Common myeloid progenitor, CD34-positive (primary cell): ENCODE measurements at regions not wholly inside any gene's neighbourhood (a gene's known extent, or its start where the extent isn't known, plus 50 kb on each side); places are given as distances from the start of the nearest gene placed in this dataset.

Source experiments
- CTCF ChIA-PET: fragments of 350-600 bp; sonication (Branson Sonifier 250); formaldehyde crosslinking; loops from one replicate; lab custom pipeline; 2021; ENCODE audit warnings: antibody characterized with exemption; lab: Charles Lee
- POLR2A ChIA-PET: fragments of 350-600 bp; sonication (Branson Sonifier 250); formaldehyde crosslinking; loops from one replicate; lab custom pipeline; 2021; ENCODE audit warnings: antibody characterized with exemption; lab: Charles Lee
- DNase-seq, 3 donors: peaks; one replicate each; pipeline versions ENCODE4 v3.0.0 to v3.0.0-alpha.2; 2013
- H3K27ac ChIP-seq, 2 experiments: 1 replicate in 1 of 2; 2 replicates in 1 of 2; pipeline ENCODE4 v1.7.0; 2013; ENCODE audit warnings: inconsistent platforms in 2 of 2, low read length in 2 of 2, mild to moderate bottlenecking in 2 of 2, low read depth in 1 of 2, moderate library complexity in 1 of 2; ENCODE audit not compliant: severe bottlenecking in 2 of 2, insufficient read depth in 1 of 2, poor library complexity in 1 of 2
- H3K27me3 ChIP-seq, 5 experiments: replicated peaks in 2 of 5; 1 replicate in 3 of 5; 2 replicates in 2 of 5; pipeline versions ENCODE4 v1.6.1 to v1.7.0; 2013; ENCODE audit warnings: low read length in 4 of 5, mild to moderate bottlenecking in 2 of 5, moderate library complexity in 2 of 5, inconsistent platforms in 1 of 5; ENCODE audit not compliant: insufficient read depth in 5 of 5, control insufficient read depth in 4 of 5
- H3K36me3 ChIP-seq, 4 experiments: 1 replicate in 2 of 4; 2 replicates in 2 of 4; pipeline versions ENCODE4 v1.6.1 to v1.7.0; 2013; ENCODE audit warnings: low read length in 3 of 4, control low read depth in 1 of 4, mild to moderate bottlenecking in 1 of 4; ENCODE audit not compliant: control insufficient read depth in 4 of 4, insufficient read depth in 4 of 4
- H3K4me1 ChIP-seq, 4 experiments: 1 replicate in 3 of 4; 2 replicates in 1 of 4; pipeline versions ENCODE4 v1.6.1 to v1.7.1; 2013; ENCODE audit warnings: low read length in 3 of 4, mild to moderate bottlenecking in 3 of 4, control low read depth in 1 of 4, inconsistent platforms in 1 of 4, moderate library complexity in 1 of 4; ENCODE audit not compliant: control insufficient read depth in 4 of 4, insufficient read depth in 4 of 4; ENCODE audit errors: control extremely low read depth in 1 of 4
- H3K4me3 ChIP-seq, 7 experiments: 1 replicate in 4 of 7; 2 replicates in 3 of 7; pipeline versions ENCODE4 v1.5.1 to v1.7.0; 2013; ENCODE audit warnings: mild to moderate bottlenecking in 7 of 7, low read length in 6 of 7, moderate library complexity in 6 of 7, inconsistent platforms in 2 of 7, low read depth in 2 of 7, control low read depth in 1 of 7; ENCODE audit not compliant: insufficient read depth in 4 of 7, control insufficient read depth in 1 of 7; ENCODE audit errors: extremely low read depth in 1 of 7
- H3K9me3 ChIP-seq, 5 experiments: 1 replicate in 4 of 5; 2 replicates in 1 of 5; pipeline versions ENCODE4 v1.6.1 to v1.7.1; 2013; ENCODE audit warnings: low read length in 4 of 5, mild to moderate bottlenecking in 2 of 5, inconsistent platforms in 1 of 5, low read depth in 1 of 5, moderate library complexity in 1 of 5; ENCODE audit not compliant: control insufficient read depth in 4 of 5, insufficient read depth in 2 of 5; ENCODE audit errors: control extremely low read depth in 1 of 5
- WGBS: methylation state at CpG from one replicate; pipeline ENCODE4 v1.1.5; 2013; ENCODE audit not compliant: insufficient coverage; 5-methylcytosine and 5-hydroxymethylcytosine counted together

DNA sequence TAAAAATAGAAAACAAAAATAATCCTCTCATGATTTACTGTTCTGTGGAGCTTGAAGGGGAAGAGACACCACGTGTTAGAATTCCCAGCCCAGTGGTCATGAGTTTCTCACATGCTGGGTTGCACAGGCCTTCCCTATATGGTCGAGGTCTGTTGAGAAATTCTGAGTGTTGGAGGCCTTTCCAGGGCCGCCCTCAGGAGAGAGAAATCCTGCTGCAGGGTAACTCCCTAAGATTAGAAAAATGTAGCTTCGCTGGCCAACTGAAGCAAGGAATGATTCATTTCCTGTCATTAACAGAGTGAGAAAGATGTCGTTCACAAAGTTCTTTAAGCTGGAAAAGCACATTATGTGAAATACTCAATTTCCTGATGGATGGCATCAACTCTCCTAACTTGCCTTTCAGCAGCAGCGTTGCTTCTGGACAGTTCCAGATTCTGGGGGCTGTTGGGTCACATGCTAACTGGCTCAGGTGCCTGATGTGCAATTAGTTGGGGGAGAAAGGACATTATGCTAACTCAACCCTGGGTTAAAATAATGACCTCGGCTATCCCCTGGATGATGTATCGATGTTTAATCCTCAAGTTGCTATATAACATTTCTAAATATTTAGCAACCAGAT, 104.8 kb upstream of the CD180 start:
- H3K9me3 ChIP-seq, result no peaks in the 10 kb centered on the region
- H3K4me3 ChIP-seq, result no peak overlapping the region
- CTCF ChIA-PET, result interaction anchor here (0.9 to 1.2 kb wide), 2 partner anchors 54 to 952 kb away, joined by 3 read pairs; no protein-coding TSS in a partner anchor
- peaks cover 0 to 17% (median 10%) of the 10 kb centered on the region in 4 experiments for H3K4me1 ChIP-seq
- no peak overlapping the region for H3K27ac ChIP-seq
- WGBS, result 43% methylated on average over 5 of the region's 8 CpGs
- no peaks in the 10 kb centered on the region for H3K36me3 ChIP-seq
- peak in 2 of 3 donors; percentile 20 to 29 for DNase-seq
- POLR2A ChIA-PET, result interaction anchor here (0.7 kb wide), 1 partner anchor 82 kb away, joined by 3 read pairs; no protein-coding TSS in a partner anchor
- H3K27me3 ChIP-seq, result no peaks in the 10 kb centered on the region

GRCh38 chr5:67300326-67300725, 103.7 kb upstream of the CD180 start:
- H3K4me1 ChIP-seq, result peaks cover 0 to 9% (median 5%) of the 10 kb centered on the region in 4 experiments
- no peaks in the 10 kb centered on the region for H3K36me3 ChIP-seq
- ChIA-PET POLR2A (no interaction called here), CTCF (no interaction called here)
- no peak overlapping the region for H3K4me3 ChIP-seq
- DNase-seq, result no peak
- H3K27me3 ChIP-seq, result no peaks in the 10 kb centered on the region
- WGBS, result 100% methylated on average over 1 of the region's 2 CpGs
- H3K27ac ChIP-seq, result no peak overlapping the region
- H3K9me3 ChIP-seq, result no peaks in the 10 kb centered on the region

DNA sequence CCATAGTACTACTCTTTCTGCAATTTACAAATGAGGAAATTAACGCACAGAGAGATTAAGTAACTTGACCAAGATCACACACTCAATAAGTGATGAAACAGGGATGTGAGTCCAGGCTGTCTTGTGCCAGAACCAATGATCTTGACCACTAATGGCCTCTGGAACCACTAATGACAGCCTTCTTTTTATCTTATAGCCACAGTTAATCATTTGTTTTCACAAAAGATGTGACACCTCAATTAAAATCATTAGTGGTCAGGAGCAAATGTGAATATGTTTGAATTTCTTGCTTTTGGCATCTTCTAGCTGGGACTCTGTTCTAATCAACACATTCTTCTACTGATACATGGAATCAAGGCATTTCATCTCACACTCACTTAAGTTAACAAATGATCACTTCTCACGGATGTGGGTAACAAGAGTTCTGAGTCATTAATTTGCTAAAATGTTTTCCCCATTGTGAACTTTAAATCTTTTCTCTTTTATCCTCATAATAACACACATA, 102.7 kb upstream of the CD180 start:
- H3K4me1 ChIP-seq, result peaks cover 0 to 9% (median 5%) of the 10 kb centered on the region in 4 experiments
- H3K36me3 ChIP-seq, result no peaks in the 10 kb centered on the region
- ChIA-PET CTCF (no interaction called here), POLR2A (no interaction called here)
- H3K9me3 ChIP-seq, result no peaks in the 10 kb centered on the region
- no peak overlapping the region for H3K27ac ChIP-seq
- H3K27me3 ChIP-seq, result no peaks in the 10 kb centered on the region
- H3K4me3 ChIP-seq, result no peak overlapping the region
- no peak for DNase-seq
- 100% methylated on average over 1 of the region's 2 CpGs for WGBS

DNA sequence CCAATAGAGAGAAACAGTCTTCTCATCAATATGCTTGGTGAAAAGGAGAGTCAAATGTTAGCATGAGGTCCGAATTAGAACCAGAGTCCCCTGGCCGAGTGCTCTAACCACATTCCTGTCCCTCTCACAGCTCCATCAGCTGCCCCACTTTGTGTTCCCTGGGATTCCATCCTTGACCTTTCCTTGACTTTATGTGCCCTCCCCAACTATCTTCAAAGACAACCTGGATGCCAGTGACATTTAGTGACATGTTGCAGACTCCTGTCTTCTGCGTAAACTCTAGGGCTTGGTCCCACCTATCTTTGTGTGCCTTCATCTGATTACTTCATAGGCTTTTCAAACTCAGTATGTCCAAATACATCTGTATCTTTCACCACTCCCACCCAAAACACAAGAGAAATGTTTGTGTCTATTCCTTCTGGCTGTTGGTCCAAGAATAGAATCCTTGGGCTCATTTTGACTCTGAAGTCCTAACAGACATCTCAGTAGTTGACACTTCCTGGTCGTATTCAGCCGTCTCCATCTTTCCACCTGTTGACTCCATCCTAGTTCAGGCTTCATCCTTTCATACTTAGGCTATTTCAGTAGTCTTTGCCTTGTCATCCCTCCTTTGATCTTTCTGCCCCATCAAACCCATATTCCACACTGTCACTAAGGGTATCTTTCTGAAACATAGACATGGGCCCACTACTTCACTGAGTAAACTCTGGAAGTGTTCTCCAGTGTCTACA, 101.4 kb upstream of the CD180 start:
- WGBS, result 100% methylated on average over 4 of the region's 5 CpGs
- Histone ChIP-seq H3K4me3 (no peak overlapping the region), H3K36me3 (no peaks in the 10 kb centered on the region)

GRCh38 chr5:67297376-67297775, 100.8 kb upstream of the CD180 start:
- DNase-seq, result no peak
- no peaks in the 10 kb centered on the region for H3K9me3 ChIP-seq
- no peaks in the 10 kb centered on the region for H3K36me3 ChIP-seq
- peaks cover 0 to 9% (median 5%) of the 10 kb centered on the region in 4 experiments for H3K4me1 ChIP-seq
- ChIA-PET POLR2A (no interaction called here), CTCF (no interaction called here)
- no peak overlapping the region for H3K4me3 ChIP-seq
- H3K27me3 ChIP-seq, result no peaks in the 10 kb centered on the region
- H3K27ac ChIP-seq, result no peak overlapping the region
- WGBS, result 100% methylated on average over 4 of the region's 4 CpGs

More for the DNA sequence above, 101.4 kb upstream of the CD180 start:
- H3K27me3 ChIP-seq, result no peaks in the 10 kb centered on the region
- POLR2A ChIA-PET, result no interaction called here
- DNase-seq, result no peak
- H3K27ac ChIP-seq, result no peak overlapping the region
- no peaks in the 10 kb centered on the region for H3K9me3 ChIP-seq
- peaks cover 0 to 9% (median 5%) of the 10 kb centered on the region in 4 experiments for H3K4me1 ChIP-seq
- CTCF ChIA-PET, result no interaction called here

- H3K27ac ChIP-seq, result no peak overlapping the region
- no peak for DNase-seq
- no peaks in the 10 kb centered on the region for H3K9me3 ChIP-seq
- no peaks in the 10 kb centered on the region for H3K27me3 ChIP-seq
- 95% methylated on average over 2 of the region's 4 CpGs for WGBS
- POLR2A ChIA-PET, result no interaction called here
- CTCF ChIA-PET, result no interaction called here
- H3K36me3 ChIP-seq, result no peaks in the 10 kb centered on the region
- H3K4me1 ChIP-seq, result no peaks in the 10 kb centered on the region
- H3K4me3 ChIP-seq, result no peak overlapping the region
Measured at GRCh38 chr5:67294266-67294938, 97.8 kb upstream of the CD180 start.

- Histone ChIP-seq H3K9me3 (no peaks in the 10 kb centered on the region), H3K27ac (no peak overlapping the region), H3K4me3 (no peak overlapping the region), H3K36me3 (no peaks in the 10 kb centered on the region), H3K4me1 (no peaks in the 10 kb centered on the region), H3K27me3 (no peaks in the 10 kb centered on the region)
- no peak for DNase-seq
- POLR2A ChIA-PET, result no interaction called here
- CTCF ChIA-PET, result interaction anchor here (0.6 kb wide), 1 partner anchor 60 kb away, joined by 3 read pairs; no protein-coding TSS in a partner anchor
Measured at GRCh38 chr5:67293226-67293625, 96.6 kb upstream of the CD180 start.
